ENCODE measurements at regions not wholly inside any gene's neighbourhood (a gene's known extent, or its start where the extent isn't known, plus 50 kb on each side); places are given as distances from the start of the nearest gene placed in this dataset.

- Histone ChIP-seq H3K27ac (ENCODE audit: insufficient read depth, low read length) (no peak overlapping the region), H3K36me3 (ENCODE audit: control insufficient read depth, insufficient read depth, low read length) (no peaks in the 10 kb centered on the region), H4K20me1 (ENCODE audit: control insufficient read depth, extremely low read depth, insufficient read depth, low read length) (no peaks in the 10 kb centered on the region), H3K79me2 (ENCODE audit: control insufficient read depth, insufficient read depth, low read length) (no peaks in the 10 kb centered on the region), H3K4me3 (replicated peaks in 1 of 4; ENCODE audit: control extremely low read depth in 1 of 4, insufficient read depth in 1 of 4, low read depth in 3 of 4, low read length in 4 of 4) (no peak overlapping the region), H3K4me1 (ENCODE audit: control insufficient read depth, extremely low read depth, insufficient read depth, low read length) (no peaks in the 10 kb centered on the region), H3K4me2 (ENCODE audit: extremely low read depth, insufficient read depth, low read length) (no peak overlapping the region), H3K9me3 (ENCODE audit: control insufficient read depth, insufficient read depth, low read depth, low read length) (no peaks in the 10 kb centered on the region), H3K27me3 (ENCODE audit: control insufficient read depth, insufficient read depth, low read length) (peaks cover 30% of the 10 kb centered on the region), H3K9ac (ENCODE audit: insufficient read depth, low read length) (no peak overlapping the region), H2AFZ (ENCODE audit: low read length) (no peak overlapping the region)
- TF ChIP-seq CTCF (conservative IDR thresholded peaks at IDR 0.05 in 1 of 2, IDR thresholded peaks at IDR 0.05 in 1 of 2; ENCODE audit: low read depth in 1 of 2, low read length in 2 of 2) = no peak
- TF ChIP-seq EZH2 (IDR thresholded peaks at IDR 0.05; ENCODE audit: low read length, missing control alignments) = no peak
- DNase-seq (ENCODE audit: low read depth in 2 of 2) = no peak
Observed at GRCh38 chr16:22677024-22677830, 136.7 kb upstream of the HS3ST2 start.

GRCh38 chr16:22678311-22678710, 135.7 kb upstream of the HS3ST2 start:
- Histone ChIP-seq H3K4me1 (ENCODE audit: control insufficient read depth, extremely low read depth, insufficient read depth, low read length) (no peaks in the 10 kb centered on the region), H2AFZ (ENCODE audit: low read length) (no peak overlapping the region), H3K79me2 (ENCODE audit: control insufficient read depth, insufficient read depth, low read length) (no peaks in the 10 kb centered on the region), H3K4me3 (replicated peaks in 1 of 4; ENCODE audit: control extremely low read depth in 1 of 4, insufficient read depth in 1 of 4, low read depth in 3 of 4, low read length in 4 of 4) (no peak overlapping the region), H3K36me3 (ENCODE audit: control insufficient read depth, insufficient read depth, low read length) (no peaks in the 10 kb centered on the region), H3K27ac (ENCODE audit: insufficient read depth, low read length) (no peak overlapping the region), H4K20me1 (ENCODE audit: control insufficient read depth, extremely low read depth, insufficient read depth, low read length) (no peaks in the 10 kb centered on the region), H3K27me3 (ENCODE audit: control insufficient read depth, insufficient read depth, low read length) (peaks cover 22% of the 10 kb centered on the region), H3K9ac (ENCODE audit: insufficient read depth, low read length) (no peak overlapping the region), H3K4me2 (ENCODE audit: extremely low read depth, insufficient read depth, low read length) (no peak overlapping the region), H3K9me3 (ENCODE audit: control insufficient read depth, insufficient read depth, low read depth, low read length) (no peaks in the 10 kb centered on the region)
- TF ChIP-seq CTCF (conservative IDR thresholded peaks at IDR 0.05 in 1 of 2, IDR thresholded peaks at IDR 0.05 in 1 of 2; ENCODE audit: low read depth in 1 of 2, low read length in 2 of 2) (no peak), EZH2 (IDR thresholded peaks at IDR 0.05; ENCODE audit: low read length, missing control alignments) (no peak)
- no peak for DNase-seq (ENCODE audit: low read depth in 2 of 2)

- TF ChIP-seq EZH2 (IDR thresholded peaks at IDR 0.05; ENCODE audit: low read length, missing control alignments) (no peak), CTCF (conservative IDR thresholded peaks at IDR 0.05 in 1 of 2, IDR thresholded peaks at IDR 0.05 in 1 of 2; ENCODE audit: low read depth in 1 of 2, low read length in 2 of 2) (no peak)
- no peak for DNase-seq (ENCODE audit: low read depth in 2 of 2)
- Histone ChIP-seq H2AFZ (ENCODE audit: low read length) (no peak overlapping the region), H3K79me2 (ENCODE audit: control insufficient read depth, insufficient read depth, low read length) (no peaks in the 10 kb centered on the region), H3K4me2 (ENCODE audit: extremely low read depth, insufficient read depth, low read length) (no peak overlapping the region), H3K4me3 (replicated peaks in 1 of 4; ENCODE audit: control extremely low read depth in 1 of 4, insufficient read depth in 1 of 4, low read depth in 3 of 4, low read length in 4 of 4) (no peak overlapping the region), H3K9ac (ENCODE audit: insufficient read depth, low read length) (no peak overlapping the region), H3K9me3 (ENCODE audit: control insufficient read depth, insufficient read depth, low read depth, low read length) (no peaks in the 10 kb centered on the region), H3K36me3 (ENCODE audit: control insufficient read depth, insufficient read depth, low read length) (no peaks in the 10 kb centered on the region), H4K20me1 (ENCODE audit: control insufficient read depth, extremely low read depth, insufficient read depth, low read length) (no peaks in the 10 kb centered on the region), H3K27me3 (ENCODE audit: control insufficient read depth, insufficient read depth, low read length) (peaks cover 9% of the 10 kb centered on the region), H3K27ac (ENCODE audit: insufficient read depth, low read length) (no peak overlapping the region), H3K4me1 (ENCODE audit: control insufficient read depth, extremely low read depth, insufficient read depth, low read length) (no peaks in the 10 kb centered on the region)
Observed at GRCh38 chr16:22681554-22682291, 132.2 kb upstream of the HS3ST2 start.
